ENCODE measurements at regions not wholly inside any gene's neighbourhood (a gene's known extent, or its start where the extent isn't known, plus 50 kb on each side); places are given as distances from the start of the nearest gene placed in this dataset.
"Not testable (repeated sequence)": the region's sequence is repeated elsewhere in the genome, so short reads cannot be mapped to it uniquely, and the experiment has no call there.

DNA sequence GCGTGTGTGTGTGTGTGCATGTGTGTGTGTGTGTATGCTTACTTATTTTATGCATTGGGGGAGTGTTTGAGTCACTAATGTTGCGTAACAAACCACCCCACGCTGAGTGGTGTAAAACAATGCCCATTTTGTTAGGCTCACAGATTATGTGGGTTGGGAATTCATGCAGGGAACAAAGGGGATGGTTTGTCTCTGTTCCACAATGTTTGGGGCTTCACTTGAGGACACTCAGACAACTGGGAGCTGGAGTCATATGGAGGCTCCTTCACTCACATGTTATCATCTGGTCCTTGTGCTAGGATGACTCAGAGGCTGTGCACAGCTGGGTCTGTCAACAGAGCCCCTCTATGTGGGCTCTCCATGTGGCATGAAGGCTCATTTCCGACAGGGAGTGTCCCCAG is 51.3 kb upstream of the LARGE1 start:
- no peak for DNase-seq

DNA sequence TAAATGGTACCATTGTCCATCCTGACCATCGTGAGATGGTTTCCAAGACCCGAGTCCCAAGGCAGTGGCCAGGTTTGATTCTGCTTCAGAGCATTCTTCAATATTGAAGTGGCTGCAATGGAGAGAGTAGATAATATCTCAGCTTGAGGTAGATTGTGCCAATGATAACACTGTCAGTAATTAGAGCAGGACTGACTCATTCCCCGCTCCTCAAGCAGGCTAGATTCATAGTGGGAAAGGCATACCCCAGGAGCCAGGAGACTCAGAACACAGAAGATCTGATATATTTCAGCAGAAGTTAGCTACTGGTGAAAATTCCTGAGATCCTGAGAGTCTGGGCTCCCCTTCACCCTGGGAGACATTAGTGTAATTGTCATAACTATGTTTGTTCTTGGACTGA is 55.6 kb upstream of the LARGE1 start:
- DNase-seq, result no peak

DNA sequence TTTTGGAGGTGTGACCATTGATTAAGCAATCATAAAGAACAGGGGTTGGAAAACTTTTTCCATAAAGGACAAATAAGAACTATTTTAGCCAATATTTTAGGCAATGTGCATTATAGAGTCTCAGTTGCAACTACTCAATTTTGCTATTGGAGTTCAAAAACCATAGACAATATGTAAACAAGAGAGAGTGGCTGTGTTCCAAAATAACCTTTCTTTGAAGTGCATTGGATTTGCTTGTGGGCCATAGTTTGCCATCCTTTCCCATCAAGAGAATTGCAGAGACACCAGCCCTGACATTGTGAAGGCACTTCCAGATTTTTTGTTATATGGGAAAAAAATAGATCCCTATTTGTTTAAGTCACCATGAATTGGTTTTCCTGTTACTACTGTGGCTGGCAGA is 63.3 kb upstream of the LARGE1 start:
- DNase-seq, result no peak

DNA sequence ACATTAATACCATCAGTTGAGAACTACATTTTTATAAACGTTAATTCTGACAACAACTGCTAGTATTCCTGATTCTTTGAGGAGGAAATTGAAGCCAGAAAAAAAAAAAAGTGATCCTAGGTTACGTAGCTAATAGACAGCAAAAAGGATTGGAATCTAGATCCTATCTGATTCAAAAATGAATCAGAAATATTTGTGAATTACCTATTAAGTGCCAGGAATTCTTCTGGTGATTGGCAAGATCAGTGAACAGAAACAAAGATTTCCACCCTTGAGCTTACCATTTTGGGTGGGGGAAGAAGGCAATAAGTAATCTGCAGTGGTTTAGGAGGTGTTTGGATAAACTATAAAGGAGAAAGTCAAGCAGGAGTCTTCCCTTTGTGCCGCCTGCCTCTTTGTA is 63.9 kb upstream of the LARGE1 start:
- DNase-seq, result no peak

DNA sequence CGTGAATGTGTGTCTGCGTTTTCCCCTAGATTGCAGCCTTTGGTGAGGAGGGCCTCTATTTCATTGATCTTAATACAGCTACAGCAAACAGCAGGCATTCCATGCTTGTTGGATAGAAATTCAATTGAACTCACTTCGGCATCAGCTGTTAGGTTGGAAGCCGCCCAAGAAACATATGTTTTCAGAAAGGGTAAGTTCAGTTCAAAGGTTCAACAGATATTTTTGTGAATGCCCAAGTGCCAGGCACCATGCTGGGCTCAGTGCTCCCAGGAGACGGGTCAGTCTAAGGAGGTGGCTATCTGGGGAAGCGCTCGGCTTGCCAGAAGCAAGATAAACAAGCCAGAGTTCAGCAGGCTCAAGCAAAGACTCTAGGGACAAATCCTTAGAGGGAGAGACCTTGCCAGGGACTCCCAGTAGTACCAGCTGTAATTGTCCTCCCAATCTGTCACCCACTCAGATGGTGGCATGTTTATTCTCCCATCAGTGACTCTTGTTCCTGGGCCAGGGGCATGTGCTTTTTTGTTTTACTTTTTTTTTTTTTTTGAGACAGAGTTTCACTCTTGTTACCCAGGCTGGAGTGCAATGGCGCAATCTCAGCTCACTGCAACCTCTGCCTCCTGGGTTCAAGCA is 64.5 kb upstream of the LARGE1 start:
- no peak for DNase-seq

DNA sequence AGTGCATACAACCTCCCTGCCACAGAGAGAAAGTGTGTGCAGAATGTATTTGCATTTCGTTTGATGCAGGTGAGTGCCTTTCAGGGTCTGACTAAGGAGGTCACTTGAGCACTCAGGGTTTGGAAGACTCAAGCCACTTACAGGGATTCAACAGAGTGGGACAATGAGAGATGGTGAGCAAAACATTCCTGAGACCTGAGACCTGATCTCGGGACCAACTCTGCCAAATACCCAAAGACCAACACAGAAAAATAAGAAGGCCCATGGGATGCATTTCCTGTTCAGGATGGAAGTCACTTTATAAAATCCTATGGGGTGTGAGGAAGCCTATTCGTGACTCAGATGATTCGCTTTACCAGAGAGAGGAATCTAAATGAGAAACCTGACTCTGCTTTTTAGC is 65.2 kb upstream of the LARGE1 start:
- no peak for DNase-seq

DNA sequence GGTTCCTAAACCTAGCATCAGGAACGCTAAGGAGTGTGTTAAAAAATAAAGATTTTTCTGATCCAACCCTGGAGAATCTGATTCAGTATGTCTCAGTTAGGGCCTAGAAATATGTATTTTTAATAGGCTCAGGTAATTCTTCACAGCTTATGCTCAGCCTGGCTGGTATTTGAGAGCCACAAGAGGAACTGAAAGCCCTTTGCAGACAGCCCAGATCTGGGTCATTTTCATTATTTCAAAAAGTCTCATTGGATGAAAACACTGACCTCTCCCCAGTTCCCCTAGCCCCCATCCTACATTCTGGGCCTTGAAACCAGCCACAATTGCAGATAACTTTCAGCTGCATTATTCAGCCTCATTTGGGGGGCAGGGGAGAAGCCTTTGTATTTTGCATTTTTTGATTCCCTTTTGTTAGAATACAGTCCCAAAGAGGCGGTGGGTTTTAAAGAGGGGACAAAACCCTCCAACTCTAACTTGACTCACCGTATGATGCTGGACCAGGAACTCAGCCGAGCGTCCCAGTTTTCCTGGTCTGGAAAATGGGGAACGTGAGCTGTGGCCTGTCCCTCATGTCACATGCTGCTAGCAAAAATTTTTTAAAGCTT is 66.0 kb upstream of the LARGE1 start:
- no peak for DNase-seq

DNA sequence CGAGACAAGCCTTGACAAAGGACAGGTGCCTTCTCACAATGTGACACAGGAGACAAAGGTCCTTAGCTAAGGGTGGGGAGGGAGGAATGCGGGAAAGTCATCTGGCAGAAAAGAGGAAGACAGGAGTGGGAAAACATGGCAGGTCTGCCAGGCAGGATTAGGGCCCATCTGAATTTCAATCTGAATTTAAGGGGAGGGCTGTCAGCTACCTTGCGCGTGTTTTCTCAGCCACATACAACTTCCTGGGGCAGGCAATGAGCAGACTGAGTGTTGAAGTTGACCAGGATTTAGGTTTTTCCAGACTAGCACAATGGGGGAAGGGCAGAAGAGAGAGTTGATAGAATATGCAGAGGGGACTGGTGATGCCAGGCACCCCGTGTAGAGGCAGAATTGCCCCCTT is 66.7 kb upstream of the LARGE1 start:
- no peak for DNase-seq

DNA sequence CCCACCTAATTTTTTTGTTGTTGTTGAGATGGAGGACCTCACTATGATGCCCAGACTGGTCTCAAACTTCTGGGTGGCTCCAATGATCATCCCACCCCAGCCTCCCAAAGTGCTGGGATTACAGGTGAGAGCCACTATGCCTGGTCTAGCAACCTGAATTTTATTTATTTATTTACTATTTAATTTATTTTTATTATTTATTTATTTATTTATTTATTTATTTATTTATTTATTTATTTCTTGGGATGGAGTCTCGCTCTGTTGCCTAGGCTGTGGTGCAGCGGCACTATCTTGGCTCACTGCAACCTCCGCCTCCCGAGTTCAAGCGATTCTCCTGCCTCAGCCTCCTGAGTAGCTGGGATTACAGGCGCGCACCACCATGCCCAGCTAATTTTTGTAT is 69.0 kb upstream of the LARGE1 start:
- not testable (repeated sequence) for DNase-seq

DNA sequence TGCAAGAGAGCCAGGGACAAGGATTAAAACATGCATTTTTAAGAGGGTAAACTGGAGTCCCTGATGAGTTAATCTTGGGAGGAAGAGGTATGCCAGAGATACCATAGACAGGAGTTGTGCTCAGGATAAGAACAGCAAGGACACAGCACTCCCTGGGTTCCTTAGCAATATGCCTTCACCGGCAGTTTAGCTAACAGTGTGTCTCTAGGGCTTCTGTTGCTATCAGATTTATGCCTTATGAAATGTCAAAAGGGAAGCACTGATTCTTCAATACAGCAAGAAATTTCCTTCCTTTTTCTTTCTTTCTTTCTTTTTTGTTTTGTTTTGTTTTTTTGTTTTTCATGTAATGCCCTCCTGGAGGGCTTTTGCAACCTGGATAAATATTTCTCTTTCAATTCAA is 71.3 kb upstream of the LARGE1 start:
- DNase-seq, result no peak

DNA sequence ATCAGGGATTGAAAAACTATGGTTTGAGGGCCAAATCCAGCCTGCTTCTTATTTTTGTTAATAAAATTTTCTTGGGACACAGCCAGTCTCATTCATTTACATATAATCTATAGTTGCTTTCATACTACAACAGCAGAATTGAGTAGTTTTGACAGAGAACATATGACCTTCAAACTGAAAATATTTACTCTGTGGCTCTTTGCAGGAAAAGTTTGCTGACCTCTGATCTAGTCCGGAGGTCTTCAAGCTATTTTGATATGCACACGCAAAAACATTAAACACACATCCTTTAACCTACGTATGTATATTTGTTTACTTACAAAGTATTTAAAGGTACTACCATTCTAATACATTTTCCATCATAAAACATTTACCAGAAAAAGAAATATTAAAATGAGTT is 76.5 kb upstream of the LARGE1 start:
- DNase-seq, result no peak

DNA sequence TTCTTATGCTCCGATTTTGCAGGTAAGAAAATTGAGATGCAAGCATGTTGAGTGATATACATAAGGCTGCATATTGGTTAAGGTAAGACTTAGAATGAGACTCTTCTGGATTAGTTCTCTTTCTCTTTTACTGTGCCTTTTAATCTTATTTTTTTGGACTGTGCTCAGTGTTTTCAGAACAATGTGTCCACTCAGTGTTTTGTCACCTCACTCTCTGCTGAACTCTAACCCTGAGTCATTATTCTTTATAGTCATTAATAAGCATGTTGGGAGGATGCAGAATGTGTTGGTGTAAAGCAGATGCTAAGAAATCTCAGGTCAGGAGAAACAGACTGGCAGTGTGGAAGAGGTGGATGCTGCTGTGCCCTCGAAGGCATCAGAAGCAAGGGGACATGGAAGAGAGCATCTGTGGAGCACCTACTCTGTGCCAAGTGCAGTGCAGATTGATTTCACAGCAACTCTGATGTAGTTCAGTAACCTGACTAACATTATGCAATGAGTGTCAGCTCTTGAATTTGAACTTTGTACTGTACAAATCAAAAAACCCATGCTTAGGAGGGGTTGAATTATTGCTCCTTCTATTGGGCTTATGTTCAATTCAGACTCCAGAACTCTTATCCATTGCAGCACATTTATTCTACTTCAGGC is 80.7 kb upstream of the LARGE1 start:
- DNase-seq, result no peak

DNA sequence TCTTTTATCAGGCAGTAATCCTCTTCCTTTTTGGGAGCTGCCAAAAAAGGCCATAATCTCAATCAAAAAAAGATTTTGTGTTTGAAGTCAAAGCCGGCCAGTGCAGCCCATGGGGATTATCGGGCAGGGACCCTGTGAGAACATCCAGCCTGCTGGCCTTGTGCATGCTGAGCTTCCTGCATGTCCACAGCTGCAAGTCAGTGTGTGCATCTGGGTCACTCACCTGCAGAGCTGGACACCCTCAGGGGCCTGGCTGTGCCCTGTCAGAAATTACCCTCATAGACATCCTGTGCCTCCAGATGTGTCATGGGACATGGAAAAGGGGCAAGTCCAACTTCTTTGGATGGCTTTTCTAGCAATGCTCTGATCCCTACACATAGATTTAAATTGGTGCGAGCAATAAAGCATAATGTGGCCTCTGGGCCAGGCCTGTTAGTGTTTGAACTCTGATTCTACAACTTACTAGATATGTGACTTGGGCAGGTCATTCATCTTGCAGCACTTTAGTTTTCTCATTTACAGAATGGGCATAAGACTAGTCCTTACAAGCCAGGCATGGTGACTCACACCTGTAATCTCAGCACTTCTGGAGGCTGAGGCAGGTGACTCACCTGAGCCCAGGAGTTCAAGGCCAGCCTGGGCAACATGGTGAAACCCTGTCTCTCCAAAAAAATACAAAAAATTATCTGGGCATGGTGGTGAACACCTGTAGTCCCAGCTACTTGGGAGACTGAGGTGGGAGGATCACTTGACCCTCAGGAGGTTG is 81.6 kb upstream of the LARGE1 start:
- no peak for DNase-seq

DNA sequence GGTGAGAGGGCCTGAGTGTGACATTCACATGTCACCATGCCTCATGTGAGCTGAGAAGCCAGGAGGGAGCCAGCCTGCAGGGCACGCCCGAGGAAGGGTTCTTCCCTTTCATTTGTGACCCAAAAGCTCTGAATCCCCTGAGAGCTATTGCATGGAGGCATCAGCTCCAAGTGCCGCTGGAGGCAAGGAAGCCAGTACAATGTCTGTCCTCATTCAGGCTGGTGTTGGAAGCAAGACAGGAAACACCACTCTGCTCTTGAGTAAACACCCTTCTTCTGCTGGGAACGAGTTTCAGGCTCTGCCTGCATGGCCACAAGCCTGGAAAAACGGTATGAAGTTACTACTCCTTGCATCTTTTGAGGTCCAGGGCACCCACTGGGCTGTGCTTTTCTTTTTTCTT is 83.8 kb upstream of the LARGE1 start:
- no peak for DNase-seq

DNA sequence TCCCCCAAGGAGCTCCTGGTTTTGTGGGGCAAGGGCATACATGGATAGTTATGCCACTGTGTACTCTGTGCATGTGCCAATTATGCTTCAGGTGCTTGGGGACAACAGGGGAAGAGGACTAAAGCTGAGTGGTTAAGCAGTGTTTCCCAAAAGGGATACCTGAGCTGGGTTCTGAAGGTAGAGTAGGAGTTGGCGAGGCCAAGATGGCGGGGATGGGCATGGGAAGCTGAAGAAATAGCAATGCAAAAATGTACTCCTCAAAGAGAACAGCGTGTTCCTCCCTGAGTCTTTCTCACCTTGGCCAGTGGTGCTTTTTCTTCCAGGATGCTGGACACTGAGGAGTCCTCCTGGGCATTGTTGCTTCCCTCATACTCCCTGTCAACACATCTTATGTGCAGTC is 90.0 kb upstream of the LARGE1 start:
- DNase-seq, result no peak

DNA sequence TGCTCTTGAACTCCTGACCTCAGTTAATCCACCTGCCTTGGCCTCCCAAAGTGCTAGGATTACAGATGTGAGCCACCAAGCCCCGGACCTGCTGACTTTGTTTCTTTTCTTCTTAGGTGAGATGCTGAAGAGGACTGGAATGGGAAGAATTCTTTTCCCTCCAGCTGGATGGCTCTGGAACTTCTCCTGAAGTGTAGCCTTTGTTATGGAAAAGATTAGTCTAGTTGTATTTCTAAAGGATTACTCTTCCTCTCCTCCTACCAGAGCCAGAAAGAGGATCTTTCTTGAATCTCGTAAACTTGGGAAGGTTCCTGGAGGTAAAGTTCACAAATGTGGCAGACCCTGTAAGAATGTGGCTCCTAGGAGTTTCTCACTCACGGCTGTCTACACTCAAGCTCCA is 95.4 kb upstream of the LARGE1 start:
- no peak for DNase-seq

DNA sequence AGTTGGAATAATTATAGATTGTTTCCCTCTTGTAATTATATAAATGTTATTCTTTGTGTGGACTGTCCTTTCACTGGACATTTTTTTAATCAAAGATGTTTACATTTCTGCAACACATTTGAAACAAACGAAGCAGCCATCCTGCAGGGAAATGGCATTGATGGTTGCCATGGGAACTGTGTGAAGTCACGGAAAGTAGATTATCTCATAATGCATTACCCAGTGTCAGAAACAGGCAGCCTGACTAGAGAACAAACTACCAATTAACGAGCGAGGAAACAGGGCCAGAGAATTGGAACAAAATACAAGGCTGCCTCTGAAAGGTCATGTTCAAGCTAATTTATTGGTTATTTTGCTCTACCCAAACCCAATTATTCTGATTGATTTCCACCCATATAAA is 96.9 kb upstream of the LARGE1 start:
- no peak for DNase-seq

DNA sequence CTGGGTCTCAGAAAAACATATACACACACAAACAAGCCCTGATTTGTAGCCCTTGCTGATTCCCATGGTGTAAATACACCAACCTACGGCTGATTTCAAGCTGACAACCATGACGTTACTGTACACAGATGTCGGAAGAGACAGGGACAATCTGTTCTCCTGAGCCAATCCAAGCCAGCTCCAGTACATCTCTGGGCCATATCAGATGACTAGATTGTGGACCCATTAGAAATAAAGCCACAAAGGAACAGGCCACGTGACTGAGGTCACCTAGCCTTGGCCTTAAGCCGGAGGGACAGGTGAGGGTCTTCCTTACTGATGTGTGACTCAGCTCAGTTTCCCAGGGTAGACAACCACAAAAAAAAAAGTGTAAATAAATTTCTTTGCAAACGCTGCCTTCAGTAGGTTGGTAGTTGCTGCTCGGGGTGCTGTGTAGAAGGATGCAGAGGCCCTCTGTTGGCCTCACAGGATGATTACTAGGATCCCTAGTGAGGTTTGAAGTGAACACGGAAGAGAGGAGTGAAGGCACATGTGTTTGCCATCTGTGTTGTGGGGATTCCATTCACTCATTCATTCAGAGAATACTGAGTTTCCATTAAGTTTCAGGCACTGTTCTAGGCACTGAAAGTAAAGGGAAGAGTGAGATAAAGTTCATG is 99.0 kb upstream of the LARGE1 start:
- no peak for DNase-seq

DNA sequence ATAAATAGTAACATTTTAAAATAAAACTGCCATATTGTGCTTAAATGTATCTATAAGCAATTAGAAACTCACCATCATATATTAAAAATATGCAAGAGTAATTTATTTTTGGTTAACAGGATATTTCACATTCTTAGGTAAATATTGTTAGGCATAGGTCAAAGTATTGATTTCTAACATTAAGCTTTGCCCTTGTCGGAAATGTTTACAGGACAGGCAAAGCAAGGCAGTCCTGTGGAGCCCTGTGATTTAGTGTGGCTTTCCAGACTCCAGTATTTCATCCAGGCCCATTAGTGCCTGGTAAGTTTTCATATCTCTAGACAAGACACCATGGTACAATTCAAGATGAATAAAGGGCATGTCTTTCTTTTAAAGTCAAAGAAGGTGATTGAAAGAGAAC is 114.9 kb upstream of the LARGE1 start:
- no peak for DNase-seq

DNA sequence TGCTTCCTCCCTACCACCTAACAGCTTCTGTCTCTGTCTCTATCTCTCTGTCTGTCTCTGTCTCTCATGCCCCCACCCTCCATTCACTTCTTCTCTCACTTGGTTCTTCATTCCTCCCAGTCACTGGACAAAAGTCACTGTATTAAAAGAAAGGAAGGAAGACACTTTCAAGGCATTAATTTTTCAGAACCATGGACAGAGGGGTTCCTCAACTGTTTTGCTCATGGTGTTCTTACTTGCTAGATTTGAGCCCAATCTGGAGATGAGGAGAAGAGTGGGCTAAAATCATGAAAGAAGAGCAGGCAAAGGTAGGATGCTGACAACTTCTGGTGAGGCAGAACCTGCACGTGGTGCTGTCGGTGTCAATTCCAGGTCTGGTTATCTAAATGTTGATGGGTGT is 116.7 kb upstream of the LARGE1 start:
- no peak for DNase-seq

DNA sequence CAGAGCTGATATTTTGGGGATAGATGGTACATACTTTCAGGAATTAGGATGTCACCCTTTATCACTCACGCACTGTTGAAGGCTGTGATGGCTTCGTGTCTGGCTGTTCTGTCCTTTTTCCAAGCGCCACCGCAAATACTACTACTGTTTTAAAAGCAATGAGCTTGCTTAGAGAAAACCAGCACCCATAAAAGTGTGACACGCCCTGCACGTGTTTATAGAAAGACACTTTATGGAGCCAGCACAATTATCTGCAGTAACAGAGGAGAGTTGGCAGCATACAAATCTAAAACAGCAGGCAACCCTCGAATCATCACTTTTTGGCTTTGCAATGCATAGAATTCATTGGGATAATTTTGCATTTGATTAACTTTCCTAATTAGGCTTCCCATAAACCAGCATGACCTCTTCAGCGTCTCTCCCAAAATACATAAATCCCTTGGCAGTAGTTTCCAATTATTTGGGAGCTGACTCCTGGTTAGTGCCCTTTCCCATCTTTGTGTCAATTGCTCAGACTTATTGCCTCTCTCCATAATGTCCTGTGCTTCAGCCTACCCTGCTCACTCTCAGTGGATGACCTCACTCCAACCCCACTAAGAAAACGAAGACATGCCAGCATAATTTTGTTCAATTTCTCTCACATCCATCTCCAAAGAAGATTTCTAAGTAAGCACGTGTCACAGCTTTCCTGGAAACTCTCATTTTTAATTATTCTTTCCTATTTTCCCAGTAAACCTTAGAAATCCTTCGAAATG is 118.7 kb upstream of the LARGE1 start:
- DNase-seq, result no peak

DNA sequence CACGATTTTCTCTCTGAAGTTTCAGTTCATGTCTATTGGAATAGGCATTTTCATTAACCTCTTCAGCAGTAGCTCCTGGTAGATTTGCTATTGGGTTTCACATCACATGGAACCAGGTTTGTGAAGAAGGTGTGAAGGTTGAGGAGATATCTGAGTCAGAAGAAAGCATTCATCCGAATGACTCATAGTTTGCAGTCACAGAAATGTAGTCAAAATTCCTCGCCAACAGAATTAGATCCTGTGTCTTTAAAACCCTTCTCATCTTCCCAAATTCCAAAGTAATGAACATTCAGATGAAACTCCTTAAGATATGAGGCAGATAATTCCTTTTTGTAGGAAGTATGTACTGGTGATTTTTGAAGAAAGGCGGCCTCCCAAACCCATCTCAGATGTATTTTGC is 125.0 kb upstream of the LARGE1 start:
- no peak for DNase-seq

All from left hindlimb (tissue), 1 donor.